Stimulated activated CD8-positive, alpha-beta memory T cell treated with anti-CD3 and anti-CD28 coated beads, Interleukin-15, amount 100 ng/mL, for 4 hours (primary cell): ENCODE measurements at regions not wholly inside any gene's neighbourhood (a gene's known extent, or its start where the extent isn't known, plus 50 kb on each side); places are given as distances from the start of the nearest gene placed in this dataset.

Experiments
- DNase-seq, 2 donors: peaks; one replicate each; pipeline ENCODE4 v3.0.0-alpha.2; 2020; ENCODE audit warnings: low read depth in 2 of 2

GRCh38 chr15:36527235-36528162, 51.9 kb upstream of the CDIN1 start:
- DNase-seq = no peak

GRCh38 chr15:36529296-36530011, 50.0 kb upstream of the CDIN1 start:
- DNase-seq = no peak
